ENCODE measurements at regions not wholly inside any gene's neighbourhood (a gene's known extent, or its start where the extent isn't known, plus 50 kb on each side); places are given as distances from the start of the nearest gene placed in this dataset.

DNA sequence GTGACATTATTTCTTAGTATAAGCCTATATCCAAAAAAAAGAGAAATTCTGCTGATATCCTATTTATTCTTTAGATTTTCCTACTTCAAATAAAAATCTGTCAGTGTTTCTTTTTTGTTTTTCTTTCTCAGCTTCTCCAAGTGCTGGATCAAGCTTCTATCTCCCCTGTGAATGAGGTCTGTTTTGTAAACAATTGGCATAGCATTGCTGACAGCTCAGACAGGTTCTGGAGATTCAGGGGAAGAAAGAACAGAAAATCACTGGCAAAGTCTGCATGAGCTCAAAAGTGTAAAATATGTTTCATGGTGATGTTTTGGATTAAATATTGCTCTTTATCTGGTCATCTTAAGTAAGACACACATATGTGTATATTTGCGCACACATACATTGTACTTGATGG is 492.0 kb upstream of the IGFBP7 start:
- TF ChIP-seq, protein P1, sequence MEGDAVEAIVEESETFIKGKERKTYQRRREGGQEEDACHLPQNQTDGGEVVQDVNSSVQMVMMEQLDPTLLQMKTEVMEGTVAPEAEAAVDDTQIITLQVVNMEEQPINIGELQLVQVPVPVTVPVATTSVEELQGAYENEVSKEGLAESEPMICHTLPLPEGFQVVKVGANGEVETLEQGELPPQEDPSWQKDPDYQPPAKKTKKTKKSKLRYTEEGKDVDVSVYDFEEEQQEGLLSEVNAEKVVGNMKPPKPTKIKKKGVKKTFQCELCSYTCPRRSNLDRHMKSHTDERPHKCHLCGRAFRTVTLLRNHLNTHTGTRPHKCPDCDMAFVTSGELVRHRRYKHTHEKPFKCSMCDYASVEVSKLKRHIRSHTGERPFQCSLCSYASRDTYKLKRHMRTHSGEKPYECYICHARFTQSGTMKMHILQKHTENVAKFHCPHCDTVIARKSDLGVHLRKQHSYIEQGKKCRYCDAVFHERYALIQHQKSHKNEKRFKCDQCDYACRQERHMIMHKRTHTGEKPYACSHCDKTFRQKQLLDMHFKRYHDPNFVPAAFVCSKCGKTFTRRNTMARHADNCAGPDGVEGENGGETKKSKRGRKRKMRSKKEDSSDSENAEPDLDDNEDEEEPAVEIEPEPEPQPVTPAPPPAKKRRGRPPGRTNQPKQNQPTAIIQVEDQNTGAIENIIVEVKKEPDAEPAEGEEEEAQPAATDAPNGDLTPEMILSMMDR (conservative IDR thresholded peaks at IDR 0.05; ENCODE audit: low read depth): no peak

DNA sequence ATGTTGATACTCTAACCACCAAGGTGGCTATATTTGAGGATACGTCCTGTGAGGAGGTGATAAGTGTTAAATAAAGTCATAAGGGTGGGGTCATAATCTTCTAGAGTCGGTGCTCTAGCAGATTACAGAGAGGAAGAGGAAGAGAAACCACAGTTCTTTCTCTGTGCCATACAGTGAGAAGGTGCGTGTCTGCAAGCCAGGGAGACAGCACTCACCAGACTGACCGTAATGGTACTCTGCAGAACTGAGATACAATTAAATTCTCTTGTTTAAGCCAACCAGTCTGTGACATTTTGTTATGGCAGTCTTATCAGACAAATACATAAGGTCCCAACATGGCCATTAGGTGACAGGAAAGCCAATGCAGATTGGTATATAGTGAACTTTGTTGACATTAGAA is 480.9 kb upstream of the IGFBP7 start:
- CTCF ChIA-PET: no interaction called here

More for the DNA sequence above, 492.0 kb upstream of the IGFBP7 start:
- no peak overlapping the region for H3K27ac ChIP-seq
- ChIA-PET CTCF (no interaction called here), POLR2A (ENCODE audit: low non-redundant PET) (no interaction called here)
- DNase-seq (ENCODE audit: low spot score): no peak

DNA sequence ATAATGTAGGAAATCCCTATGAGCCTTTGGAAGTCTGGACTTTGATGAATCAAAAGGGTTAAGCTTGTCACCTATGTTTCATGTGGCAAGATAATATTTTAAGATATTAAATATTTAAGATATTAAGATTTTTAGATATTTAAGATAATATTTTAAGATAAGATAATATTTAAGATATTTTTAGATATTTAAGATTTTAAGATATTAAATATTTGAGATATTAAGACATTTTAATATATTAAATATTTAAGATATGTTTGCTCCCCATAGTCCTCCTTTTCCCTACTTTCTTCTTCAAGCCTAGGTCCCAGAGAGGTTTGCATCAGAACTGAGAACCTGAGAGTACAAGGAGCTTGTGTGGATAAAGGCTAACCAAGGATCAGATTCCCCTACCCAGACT is 478.4 kb upstream of the IGFBP7 start:
- DNase-seq (ENCODE audit: low spot score): no peak
- ChIA-PET CTCF (interaction anchor here (0.6 kb wide), 1 partner anchor 847 kb away, joined by 3 read pairs; no protein-coding TSS in a partner anchor), POLR2A (ENCODE audit: low non-redundant PET) (no interaction called here)
- no peak overlapping the region for H3K27ac ChIP-seq
- TF ChIP-seq, protein P1 (conservative IDR thresholded peaks at IDR 0.05; ENCODE audit: low read depth): no peak

More for the DNA sequence above, 480.9 kb upstream of the IGFBP7 start:
- POLR2A ChIA-PET (ENCODE audit: low non-redundant PET): no interaction called here
- no peak for DNase-seq (ENCODE audit: low spot score)
- H3K27ac ChIP-seq: no peak overlapping the region
- TF ChIP-seq, protein P1 (conservative IDR thresholded peaks at IDR 0.05; ENCODE audit: low read depth): no peak

DNA sequence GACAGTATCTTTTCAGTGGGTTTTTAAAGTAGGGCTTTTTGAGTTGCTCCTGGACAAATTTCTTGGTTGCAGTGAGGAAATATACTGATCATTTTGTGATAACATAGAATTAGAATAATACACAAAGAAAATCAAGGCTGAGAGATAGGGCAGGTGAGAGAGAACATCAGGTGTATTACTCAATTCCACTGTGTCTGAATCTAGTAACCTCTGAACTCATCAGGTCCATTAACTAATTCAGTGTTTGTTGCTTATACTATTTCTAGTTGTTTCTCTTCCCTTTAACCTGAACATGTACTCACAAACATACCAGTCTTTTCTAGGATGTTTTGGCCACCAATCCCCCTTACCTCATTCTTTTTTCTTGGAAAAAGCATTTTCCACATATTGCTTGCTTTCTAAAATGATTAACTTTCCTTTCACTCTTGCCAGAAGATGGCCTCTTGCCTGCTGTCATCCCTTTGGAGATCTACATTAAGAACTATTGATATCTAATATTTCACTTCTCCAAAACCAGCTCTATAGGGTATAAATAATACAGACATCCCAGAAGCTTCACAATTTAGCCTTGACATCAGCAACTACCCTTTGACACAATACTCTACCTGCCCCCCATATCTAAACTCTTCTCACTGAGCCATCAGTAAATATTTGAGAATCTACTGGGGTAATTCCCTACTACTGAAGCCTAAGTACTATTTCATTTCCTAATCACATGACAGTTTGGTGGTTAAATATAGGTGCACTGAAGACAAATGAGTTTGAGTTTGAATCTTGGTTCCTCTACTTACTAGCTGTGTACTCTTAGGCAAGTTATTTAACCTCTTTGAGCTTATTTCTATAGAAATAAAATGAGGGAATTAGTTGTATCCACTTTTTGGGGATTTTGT is 470.8 kb upstream of the IGFBP7 start:
- DNase-seq (ENCODE audit: low spot score): no peak
- POLR2A ChIA-PET (ENCODE audit: low non-redundant PET): no interaction called here
- no peak overlapping the region for H3K27ac ChIP-seq
- TF ChIP-seq, protein P1 (conservative IDR thresholded peaks at IDR 0.05; ENCODE audit: low read depth): no peak
- CTCF ChIA-PET: no interaction called here

DNA sequence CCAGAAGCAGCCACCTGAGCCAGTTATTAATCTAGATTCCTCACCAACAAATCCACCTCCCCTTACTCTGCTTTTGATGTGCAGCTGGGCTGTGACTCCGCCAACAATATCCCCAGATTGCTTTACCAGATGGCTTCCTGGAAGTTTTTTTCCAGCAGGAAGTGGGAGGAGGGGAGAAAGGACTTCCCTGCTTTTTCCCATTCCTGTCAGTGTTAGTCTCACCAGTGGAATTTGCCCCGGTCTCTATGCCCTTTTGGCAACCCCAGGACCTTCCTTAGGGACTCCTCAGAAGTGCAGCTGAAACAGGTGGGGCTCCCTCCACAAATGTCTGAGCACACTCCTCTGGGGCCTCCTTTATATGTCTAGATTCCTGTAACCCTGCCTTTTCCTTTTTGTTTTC is 465.2 kb upstream of the IGFBP7 start:
- H3K27ac ChIP-seq: no peak overlapping the region
- DNase-seq (ENCODE audit: low spot score): no peak
- ChIA-PET CTCF (no interaction called here), POLR2A (ENCODE audit: low non-redundant PET) (no interaction called here)
- TF ChIP-seq, protein P1 (conservative IDR thresholded peaks at IDR 0.05; ENCODE audit: low read depth): no peak

DNA sequence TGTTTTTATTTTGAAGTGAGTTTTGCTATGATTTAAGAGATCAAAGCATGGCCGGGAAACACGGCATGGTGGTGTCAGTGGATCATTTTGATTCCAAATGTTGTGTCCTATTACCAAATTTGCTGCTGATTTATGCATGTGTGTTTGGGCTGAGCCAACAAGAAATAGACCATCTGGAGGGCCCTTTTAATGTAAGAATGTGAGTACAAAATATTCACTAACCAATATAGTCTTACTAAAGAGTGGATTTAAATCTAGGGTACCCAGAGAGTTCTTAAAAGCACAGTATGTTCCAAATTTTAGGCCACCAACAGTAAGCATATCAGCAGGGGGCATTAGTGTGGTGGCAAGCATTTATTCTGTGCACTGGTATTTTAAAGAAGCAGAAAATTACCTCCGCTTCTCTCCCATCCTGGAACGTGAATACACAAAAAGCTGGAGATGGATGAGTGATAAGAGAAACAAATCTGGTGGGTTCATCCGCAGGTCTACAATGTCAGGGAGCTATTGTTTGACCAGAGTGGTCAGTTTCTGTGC is 444.4 kb upstream of the IGFBP7 start:
- no peak for DNase-seq (ENCODE audit: low spot score)
- H3K27ac ChIP-seq: no peak overlapping the region
- CTCF ChIA-PET: interaction anchor here (0.7 kb wide), 1 partner anchor 147 kb away, joined by 3 read pairs; no protein-coding TSS in a partner anchor
- TF ChIP-seq, protein P1 (conservative IDR thresholded peaks at IDR 0.05; ENCODE audit: low read depth): no peak
- POLR2A ChIA-PET (ENCODE audit: low non-redundant PET): no interaction called here

All from RWPE1 (cell line).